GM21528 (cell line): ENCODE measurements at regions not wholly inside any gene's neighbourhood (a gene's known extent, or its start where the extent isn't known, plus 50 kb on each side); places are given as distances from the start of the nearest gene placed in this dataset.
"Not testable (repeated sequence)": the region's sequence is repeated elsewhere in the genome, so short reads cannot be mapped to it uniquely, and the experiment has no call there.

Source experiments
- ATAC-seq: cut with Tn5 transposase; IDR thresholded peaks from one replicate; pipeline ENCODE4 v1.9.1; 2021; ENCODE audit warnings: mild to moderate bottlenecking, moderate library complexity; ENCODE audit not compliant: unreplicated experiment, low FRiP score

- ATAC-seq: no peak
These were observed 361.4 kb upstream of the POU5F2 start for GRCh38 chr5:94102849-94103248.

DNA sequence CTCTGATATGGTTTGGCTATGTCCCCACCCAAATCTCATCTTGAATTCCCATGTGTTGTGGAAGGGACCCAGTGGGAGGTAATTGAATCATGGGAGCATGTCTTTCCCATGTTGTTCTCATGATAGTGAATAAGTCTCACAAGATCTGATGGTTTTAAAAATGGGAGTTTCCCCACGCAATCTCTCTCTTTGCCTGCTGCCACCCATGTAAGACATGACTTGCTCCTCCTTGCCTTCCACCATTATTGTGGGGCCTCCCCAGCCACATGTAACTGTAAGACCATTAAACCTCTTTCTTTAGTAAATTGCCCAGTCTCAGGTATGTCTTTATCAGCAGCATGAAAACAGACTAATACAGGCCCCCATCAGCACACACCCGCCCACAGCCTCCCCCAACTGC is 356.0 kb upstream of the POU5F2 start:
- not testable (repeated sequence) for ATAC-seq

DNA sequence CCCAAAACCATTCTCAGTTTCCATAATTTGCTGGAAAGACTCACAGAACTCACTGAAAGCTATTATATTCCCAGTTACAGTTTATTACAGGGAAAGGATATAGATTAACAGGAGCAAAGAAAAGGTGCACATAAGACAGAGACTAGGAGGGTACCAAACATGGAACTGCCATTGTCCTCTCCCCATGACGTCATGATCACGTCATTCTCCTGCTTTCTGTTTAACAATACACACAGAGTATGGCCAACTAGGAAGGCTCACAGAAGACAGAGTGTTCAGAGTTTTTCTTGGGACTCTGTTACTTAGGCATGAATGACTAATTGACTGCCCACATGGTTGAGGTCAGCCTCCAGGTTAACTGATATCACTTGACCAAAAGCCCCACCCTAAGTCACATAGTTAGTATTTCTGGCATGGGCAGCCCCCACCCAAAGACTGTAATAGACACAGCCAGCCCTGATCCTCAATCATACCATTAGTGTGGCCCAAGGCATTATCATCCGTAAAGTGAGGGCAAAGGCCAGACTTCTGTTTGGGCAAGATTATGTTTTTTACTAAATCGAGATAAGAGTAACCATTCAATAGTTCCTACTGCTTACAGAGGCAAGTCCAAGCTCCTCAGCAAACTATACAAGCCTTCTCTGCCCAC is 353.5 kb upstream of the POU5F2 start:
- no peak for ATAC-seq

- ATAC-seq: no peak
These were observed 351.9 kb upstream of the POU5F2 start for GRCh38 chr5:94093300-94093699.

DNA sequence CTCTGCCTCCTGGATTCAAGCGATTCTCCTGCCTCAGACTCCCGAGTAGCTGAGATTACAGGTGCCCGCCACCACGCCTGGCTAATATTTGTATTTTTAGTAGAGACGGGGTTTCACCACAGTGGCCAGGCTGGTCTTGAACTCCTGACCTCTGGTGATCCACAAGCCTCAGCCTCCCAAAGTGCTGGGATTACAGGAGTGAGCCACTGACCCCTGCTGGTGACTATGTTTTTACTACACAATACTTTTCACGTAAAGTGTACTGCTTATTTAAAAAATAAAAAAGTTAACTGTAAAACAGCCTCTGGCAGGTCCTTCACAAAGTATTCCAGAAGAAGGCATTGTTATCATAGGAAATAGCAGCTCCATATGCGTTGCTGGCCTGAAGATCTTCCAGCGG is 345.2 kb upstream of the POU5F2 start:
- not testable (repeated sequence) for ATAC-seq

- ATAC-seq: no peak
These were observed 344.8 kb upstream of the POU5F2 start for GRCh38 chr5:94086194-94086593.

GRCh38 chr5:94082405-94082804 is 341.0 kb upstream of the POU5F2 start:
- ATAC-seq: no peak

- ATAC-seq: no peak
These were observed 339.7 kb upstream of the POU5F2 start for GRCh38 chr5:94081088-94081487.

- no peak for ATAC-seq
These were observed 339.0 kb upstream of the POU5F2 start for GRCh38 chr5:94080390-94080789.

DNA sequence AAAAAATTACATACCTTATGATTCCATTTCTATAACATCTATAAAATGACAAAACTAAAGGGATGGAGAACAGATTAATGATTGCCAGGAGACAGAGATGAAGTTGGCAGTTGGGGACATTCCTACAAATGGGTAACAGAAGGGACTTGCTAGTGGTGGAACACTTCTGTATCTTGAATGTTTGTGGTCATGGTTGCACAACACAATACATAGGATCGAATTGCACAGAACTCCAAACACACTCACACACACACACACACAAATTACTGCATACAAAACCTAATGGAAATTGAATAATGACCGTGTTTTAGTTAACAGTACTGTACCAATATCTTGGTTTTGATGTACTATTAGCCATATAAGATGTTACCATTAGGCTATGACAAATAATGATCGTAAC is 330.7 kb upstream of the POU5F2 start:
- no peak for ATAC-seq

DNA sequence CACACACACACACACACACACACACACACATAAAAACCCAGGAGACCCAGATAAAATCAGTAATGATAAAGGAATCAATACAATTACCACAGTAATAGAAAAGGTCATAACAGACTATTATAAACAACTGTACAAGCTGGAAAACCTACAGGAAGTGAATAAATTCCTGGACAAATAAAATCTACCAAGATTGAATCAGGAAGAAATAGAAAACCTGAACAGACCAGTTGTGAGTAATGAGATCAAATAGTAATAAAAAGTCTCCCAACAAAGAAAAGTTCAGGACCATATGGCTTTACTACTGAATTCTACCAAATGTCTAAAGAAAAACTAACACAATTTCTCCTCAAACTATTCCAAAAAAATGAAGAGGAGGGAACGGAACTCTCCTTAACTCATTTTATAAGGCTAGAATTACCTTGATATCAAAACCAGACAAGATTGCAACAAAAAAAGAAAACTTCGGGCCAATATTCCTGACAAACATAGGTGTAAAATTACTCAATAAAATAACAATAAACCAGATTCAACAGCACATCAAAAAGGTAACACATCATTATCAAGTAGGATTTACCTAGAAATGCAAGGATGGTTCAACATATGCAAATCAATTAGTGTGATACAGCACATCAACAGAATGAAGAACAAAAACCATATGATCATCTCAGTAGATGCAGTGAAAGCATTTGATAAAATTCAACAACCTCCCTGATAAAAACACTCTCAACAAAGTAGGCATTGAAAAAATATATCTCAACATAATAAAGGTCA is 325.2 kb upstream of the POU5F2 start:
- ATAC-seq: no peak

GRCh38 chr5:94064025-94064424 is 322.6 kb upstream of the POU5F2 start:
- no peak for ATAC-seq

- no peak for ATAC-seq
These were observed 316.3 kb upstream of the POU5F2 start for GRCh38 chr5:94057655-94058054.

GRCh38 chr5:94057217-94057616 is 315.8 kb upstream of the POU5F2 start:
- ATAC-seq: peak; percentile 66

- not testable (repeated sequence) for ATAC-seq
These were observed 308.0 kb upstream of the POU5F2 start for GRCh38 chr5:94049307-94049922.

DNA sequence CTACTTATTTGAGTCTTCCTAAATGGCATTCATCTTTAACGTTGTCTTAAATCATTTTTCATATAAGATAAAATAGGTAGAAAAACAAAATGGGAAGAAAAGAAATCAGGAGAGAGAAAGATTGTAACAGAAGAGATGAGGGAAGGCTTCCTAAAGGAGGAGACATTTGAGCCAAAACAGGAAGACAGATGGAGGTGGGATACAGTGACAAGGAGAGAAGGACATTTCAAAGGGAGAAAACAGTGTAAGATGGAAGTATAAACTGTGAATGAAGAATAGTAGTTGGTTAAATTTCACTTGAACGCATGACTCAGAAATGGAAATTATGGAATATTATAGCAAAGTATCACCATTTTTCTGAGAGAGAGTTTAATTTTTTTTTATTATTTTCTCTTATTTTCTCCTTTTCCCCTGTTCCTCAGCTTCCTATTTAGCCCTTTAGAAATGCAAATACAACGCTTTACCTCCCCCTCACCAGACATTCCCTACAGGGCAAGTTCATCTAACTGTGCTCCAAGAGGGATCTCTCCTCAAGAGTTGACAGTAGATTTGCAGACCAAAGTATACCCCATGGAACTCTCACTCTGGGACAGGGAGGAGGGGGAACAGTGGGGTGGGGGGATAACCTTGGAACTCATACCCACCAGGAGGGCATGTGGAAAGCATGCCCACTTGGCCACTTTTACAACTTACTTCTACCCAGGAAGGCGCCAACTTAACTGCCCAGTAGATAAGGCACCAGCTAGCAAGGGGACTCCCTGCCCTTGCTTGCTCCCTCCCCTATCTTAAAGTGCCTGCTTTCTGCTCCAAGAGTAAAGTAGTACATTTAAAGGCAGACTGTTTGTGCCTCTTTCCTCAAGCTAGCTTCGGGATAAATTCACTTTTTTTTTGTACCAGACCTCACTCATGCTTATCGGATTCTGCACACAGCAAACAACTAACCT is 304.7 kb upstream of the POU5F2 start:
- no peak for ATAC-seq

- no peak for ATAC-seq
These were observed 301.9 kb upstream of the POU5F2 start for GRCh38 chr5:94043311-94043710.

DNA sequence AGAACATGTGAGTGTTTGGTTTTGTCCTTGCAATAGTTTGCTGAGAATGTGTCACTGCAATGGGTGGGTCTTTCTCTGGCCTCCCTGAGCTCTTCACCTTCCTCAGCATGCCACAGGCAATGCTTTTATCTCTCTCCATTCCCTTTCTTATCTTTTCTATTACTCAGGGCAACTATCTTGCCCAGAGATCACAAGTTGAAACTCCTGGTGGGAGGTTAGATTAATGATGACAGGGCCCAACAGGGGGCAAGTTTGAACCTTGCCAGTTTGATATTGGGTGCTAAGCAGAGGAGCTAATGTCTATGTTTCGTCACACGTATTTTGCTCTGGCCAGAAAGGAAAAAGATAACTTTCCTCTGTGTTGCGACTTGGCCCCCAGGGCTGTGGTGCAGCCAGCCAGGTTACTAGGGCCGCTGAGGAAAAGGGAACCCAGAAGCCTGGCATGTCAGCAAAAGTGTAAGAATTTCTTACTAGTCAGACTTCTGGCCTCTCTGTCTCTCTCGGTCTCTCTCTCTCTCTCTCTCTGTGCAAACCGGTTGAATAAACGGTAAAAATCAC is 299.3 kb upstream of the POU5F2 start:
- ATAC-seq: no peak

DNA sequence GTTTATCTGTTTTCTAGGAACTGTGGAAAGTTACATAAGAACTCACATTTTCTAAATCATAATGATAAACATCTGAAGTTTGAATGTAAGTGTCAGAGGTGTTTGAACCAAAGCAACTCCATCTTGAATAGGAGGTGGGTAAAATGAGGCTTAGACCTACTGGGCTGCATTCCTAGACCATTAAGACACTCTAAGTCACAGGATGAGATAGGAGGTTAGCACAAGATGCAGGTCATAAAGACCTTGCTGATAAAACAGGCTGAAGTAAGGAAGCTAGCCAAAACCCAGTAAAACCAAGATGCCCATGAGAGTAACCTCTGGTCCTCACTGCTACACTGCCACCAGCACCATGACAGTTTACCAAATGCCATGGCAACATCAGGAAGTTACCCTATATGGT is 297.7 kb upstream of the POU5F2 start:
- ATAC-seq: no peak

DNA sequence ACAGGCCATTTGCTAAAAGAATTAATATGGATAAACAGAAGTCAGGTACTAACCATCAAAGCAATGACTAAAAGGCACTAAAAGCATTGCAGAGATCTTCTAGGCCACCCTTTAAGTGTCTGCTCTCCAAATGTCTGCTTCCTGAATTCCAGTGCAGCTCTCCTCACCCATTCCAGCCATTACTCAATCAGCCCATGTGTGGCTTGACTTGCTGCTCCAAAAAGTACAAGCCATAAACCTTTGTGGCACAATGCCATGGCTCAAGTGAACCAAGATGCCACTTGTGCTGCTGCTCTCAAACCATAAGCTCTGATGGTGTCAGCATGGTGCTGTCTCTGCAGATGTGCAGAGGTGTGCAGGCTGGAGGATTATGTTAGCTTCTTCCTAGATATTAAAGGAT is 290.2 kb upstream of the POU5F2 start:
- ATAC-seq: no peak
